NCI-H2171 (cell line): ENCODE measurements at regions not wholly inside any gene's neighbourhood (a gene's known extent, or its start where the extent isn't known, plus 50 kb on each side); places are given as distances from the start of the nearest gene placed in this dataset.

ENCODE experiments used
- DNase-seq: peaks from one replicate; lab custom pipeline; 2025; lab: John Stamatoyannopoulos, UW

DNA sequence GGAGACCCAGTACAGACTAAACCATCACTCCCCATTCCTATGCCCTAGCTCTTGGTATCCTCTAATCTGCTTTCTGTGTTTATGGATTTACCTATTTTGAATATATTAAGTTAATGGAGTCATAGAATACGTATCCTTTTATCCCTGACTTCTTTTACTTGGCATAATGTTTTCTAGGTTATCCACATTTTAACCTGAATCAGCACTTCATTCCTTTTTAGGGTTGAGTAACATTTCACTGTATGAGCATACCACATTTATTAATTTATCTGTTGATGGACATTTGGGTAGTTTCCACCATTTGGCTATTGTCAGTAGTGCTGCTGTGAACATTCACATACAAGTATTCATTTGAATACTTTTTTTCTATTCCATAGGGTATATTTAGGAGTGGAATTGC lies 157.3 kb upstream of the CTNNA2 start:
- DNase-seq = no peak

- DNase-seq = no peak
Observed at GRCh38 chr2:79327460-79327859, 167.9 kb upstream of the REG3A start.

- no peak for DNase-seq
Observed at GRCh38 chr2:79320871-79321270, 161.3 kb upstream of the REG3A start.

GRCh38 chr2:79294994-79295393 lies 135.4 kb upstream of the REG3A start:
- DNase-seq = no peak

DNA sequence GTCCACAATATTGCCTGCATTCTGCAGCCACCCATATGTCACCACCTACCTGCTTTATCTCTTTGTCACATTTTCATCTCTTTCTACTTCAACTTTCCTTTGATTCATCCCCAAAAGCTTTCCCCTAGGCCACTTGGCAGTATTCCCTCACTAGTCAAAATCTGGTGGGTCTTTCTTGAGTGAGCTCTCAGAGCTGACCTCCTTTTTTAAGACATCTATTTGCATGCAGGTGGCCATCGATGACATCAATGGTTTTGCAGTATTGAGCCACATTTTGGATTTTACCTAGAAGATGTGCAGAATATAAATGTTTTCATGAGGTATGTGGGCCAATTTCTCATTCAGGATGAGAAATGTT lies 133.4 kb upstream of the REG3A start:
- no peak for DNase-seq

DNA sequence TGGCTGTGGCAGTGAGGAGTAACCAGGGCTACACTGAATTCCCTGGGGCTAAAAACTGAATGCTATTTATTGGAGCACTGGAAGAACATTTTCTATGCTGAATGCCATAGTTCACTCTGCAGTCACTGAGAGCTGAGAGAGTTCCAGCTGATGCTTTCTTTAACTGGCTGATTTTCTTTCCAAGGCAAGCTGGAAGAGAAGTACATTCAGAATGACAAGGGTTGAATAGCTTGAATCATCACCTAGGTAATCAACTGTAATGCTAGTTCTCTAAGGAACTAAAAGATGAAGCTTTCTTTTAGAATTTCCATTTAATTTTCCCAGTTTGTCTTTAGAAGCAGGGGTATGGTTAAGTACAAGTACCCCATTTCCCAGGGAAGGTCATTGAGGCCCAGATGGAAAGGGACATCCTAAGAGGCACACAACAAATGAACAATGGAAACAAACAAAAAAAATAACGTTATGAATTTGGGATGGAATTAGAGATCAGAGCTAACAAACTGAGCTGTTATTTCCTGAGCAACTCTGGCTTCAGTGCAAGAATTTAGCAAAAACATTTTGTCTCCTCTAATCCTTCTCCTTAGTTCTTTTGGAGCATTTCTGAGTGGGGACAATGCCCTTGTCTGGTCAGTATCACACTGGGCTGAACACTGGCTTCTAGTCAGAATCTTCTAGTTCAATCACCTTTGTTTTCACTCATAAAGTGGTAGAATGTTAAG lies 132.8 kb upstream of the REG3A start:
- no peak for DNase-seq

GRCh38 chr2:79275863-79276262 lies 116.3 kb upstream of the REG3A start:
- no peak for DNase-seq

GRCh38 chr2:79275197-79275596 lies 115.6 kb upstream of the REG3A start:
- DNase-seq = no peak

DNA sequence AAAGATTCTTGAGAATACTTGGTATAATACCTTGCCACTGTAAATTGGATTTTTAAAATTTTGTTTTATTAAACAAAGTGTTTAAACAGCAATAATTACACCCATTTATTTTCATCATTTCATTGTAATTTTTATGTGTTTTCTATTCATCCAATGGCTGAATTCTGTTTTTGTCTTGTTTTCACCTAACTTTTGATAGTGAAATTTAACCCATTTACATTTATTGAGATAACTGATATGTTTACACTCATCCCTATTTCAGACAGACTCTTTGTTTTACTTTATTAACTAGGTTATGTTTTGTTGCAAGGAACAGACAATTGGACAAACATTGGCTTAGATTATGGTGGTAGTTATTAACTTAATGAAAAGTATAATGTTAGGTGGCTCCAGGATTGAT lies 113.1 kb upstream of the REG3A start:
- no peak for DNase-seq

- DNase-seq = no peak
Observed at GRCh38 chr2:79271456-79271855, 111.9 kb upstream of the REG3A start.

- no peak for DNase-seq
Observed at GRCh38 chr2:79260848-79261247, 101.3 kb upstream of the REG3A start.

DNA sequence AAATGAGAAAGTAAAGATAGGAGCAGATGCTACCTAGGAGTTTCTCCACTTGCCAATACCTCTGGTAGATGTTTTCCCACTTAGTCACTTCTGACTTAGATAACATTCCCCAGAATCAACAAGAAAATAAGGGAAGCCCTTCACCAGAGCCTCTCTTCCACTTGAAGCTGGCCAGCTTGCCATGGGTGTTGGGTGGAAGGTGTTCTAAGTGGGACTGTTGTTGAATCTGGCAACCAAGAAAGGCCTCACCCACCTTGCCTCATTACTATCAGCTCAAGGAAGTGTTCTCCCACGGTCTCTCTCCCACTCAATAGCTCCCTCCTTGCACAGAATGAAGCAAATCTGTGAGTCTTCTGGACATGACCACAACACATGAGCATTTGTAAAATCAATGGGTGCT lies 100.4 kb upstream of the REG3A start:
- DNase-seq = no peak

- DNase-seq = no peak
Observed at GRCh38 chr2:79259296-79259695, 99.7 kb upstream of the REG3A start.

DNA sequence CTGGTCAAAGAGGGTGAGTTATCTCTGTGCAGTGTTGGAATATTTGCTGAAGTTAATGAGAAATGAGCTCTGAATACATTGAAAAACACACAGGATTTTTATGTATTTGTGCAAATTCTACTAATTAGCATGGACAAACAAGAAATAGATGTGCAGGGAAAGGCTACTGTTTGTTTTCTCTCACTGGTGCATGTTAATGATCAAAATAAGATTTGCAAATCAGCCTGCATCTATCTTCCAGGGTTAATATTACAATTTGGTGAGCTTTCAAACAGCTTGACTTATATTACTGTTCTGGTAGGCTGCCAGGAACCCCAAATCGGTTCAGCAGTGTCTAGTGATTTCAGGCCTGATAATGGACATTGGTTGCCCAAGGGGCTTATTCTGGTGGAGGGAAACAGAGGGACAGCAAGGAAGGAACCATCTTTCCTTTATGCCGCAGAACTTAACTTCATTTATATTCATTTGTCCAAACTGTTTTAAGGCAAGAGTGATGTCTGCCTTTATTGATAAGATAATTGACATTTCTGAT lies 93.8 kb upstream of the REG3A start:
- DNase-seq = no peak

- DNase-seq = no peak
Observed at GRCh38 chr2:79250656-79251055, 91.1 kb upstream of the REG3A start.

GRCh38 chr2:79248776-79249175 lies 89.2 kb upstream of the REG3A start:
- DNase-seq = no peak

DNA sequence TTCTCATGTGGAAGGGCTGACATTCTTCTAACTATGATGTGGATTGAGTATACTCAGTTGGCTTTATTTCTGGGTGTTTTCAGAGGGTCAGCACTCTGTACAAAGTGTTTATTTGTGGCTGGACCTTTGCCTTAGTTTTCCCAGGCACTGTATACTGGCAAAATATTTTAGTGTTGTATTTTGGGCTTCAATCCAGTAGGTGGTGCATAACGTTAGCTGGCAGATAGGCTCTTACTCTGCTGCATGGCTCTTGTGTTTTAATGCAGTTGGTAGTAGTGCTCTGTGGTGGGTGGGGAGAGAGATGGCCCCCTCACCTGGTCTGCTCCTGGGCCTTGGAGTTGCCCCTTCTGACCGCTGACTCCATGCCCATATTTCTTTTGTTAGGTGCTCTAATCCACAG lies 75.6 kb upstream of the REG3A start:
- no peak for DNase-seq

- DNase-seq = no peak
Observed at GRCh38 chr2:79223539-79223938, 64.0 kb upstream of the REG3A start.

- DNase-seq = peak; percentile 9
Observed at GRCh38 chr2:79219383-79219988, 59.9 kb upstream of the REG3A start.

- no peak for DNase-seq
Observed at GRCh38 chr2:79210274-79210917, 50.8 kb upstream of the REG3A start.
